ENCODE measurements at regions not wholly inside any gene's neighbourhood (a gene's known extent, or its start where the extent isn't known, plus 50 kb on each side); places are given as distances from the start of the nearest gene placed in this dataset.

DNA sequence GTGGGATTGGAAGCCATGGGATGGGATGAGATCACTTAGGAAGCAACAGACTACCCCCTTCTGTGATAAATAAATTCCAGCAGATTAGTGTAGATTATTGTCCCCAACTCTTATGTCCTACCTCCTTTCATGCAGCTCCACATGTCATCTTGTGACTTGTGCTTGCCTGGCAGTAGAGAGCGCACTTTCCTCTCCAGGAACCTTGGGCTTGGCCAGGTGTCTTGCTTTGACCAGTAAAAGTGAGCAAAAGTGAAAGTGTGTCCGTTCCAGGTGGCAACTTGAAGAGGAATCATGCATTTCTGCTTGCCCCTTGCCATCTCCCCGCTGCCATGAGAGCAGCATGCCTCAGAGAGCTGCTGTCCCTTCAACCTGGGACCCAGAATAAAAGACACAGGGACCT, 122.9 kb upstream of the ERG start:
- H3K9me3 ChIP-seq (ENCODE audit: low read length), result no peaks in the 10 kb centered on the region
- no peak overlapping the region for H3K9ac ChIP-seq (ENCODE audit: low read length)
- no peaks in the 10 kb centered on the region for H3K79me2 ChIP-seq (replicated peaks; ENCODE audit: insufficient read depth, low read length)
- H3K27ac ChIP-seq (ENCODE audit: low read length), result no peak overlapping the region
- no peaks in the 10 kb centered on the region for H3K27me3 ChIP-seq (ENCODE audit: insufficient read depth, low read depth, low read length)
- H2AFZ ChIP-seq (ENCODE audit: low read depth, low read length), result no peak overlapping the region
- no peaks in the 10 kb centered on the region for H3K36me3 ChIP-seq (ENCODE audit: insufficient read depth, low read length)
- H4K20me1 ChIP-seq (ENCODE audit: insufficient read depth), result no peaks in the 10 kb centered on the region
- TF ChIP-seq EP300 (conservative IDR thresholded peaks at IDR 0.05; ENCODE audit: poor library complexity, severe bottlenecking) (no peak), EZH2 (IDR thresholded peaks at IDR 0.05; ENCODE audit: borderline replicate concordance, insufficient read depth, low read length, poor library complexity, severe bottlenecking) (no peak), RAD21 (conservative IDR thresholded peaks at IDR 0.05) (no peak), TAF1 (IDR thresholded peaks at IDR 0.05; ENCODE audit: low read depth) (no peak), POLR2AphosphoS5 (IDR thresholded peaks at IDR 0.05) (no peak), SMC3 (conservative IDR thresholded peaks at IDR 0.05; ENCODE audit: poor library complexity) (no peak), MXI1 (conservative IDR thresholded peaks at IDR 0.05; ENCODE audit: poor library complexity, severe bottlenecking) (no peak)
- TF ChIP-seq, protein P1, sequence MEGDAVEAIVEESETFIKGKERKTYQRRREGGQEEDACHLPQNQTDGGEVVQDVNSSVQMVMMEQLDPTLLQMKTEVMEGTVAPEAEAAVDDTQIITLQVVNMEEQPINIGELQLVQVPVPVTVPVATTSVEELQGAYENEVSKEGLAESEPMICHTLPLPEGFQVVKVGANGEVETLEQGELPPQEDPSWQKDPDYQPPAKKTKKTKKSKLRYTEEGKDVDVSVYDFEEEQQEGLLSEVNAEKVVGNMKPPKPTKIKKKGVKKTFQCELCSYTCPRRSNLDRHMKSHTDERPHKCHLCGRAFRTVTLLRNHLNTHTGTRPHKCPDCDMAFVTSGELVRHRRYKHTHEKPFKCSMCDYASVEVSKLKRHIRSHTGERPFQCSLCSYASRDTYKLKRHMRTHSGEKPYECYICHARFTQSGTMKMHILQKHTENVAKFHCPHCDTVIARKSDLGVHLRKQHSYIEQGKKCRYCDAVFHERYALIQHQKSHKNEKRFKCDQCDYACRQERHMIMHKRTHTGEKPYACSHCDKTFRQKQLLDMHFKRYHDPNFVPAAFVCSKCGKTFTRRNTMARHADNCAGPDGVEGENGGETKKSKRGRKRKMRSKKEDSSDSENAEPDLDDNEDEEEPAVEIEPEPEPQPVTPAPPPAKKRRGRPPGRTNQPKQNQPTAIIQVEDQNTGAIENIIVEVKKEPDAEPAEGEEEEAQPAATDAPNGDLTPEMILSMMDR (IDR thresholded peaks at IDR 0.05; ENCODE audit: poor library complexity, severe bottlenecking), result no peak
- TF ChIP-seq, protein P2, sequence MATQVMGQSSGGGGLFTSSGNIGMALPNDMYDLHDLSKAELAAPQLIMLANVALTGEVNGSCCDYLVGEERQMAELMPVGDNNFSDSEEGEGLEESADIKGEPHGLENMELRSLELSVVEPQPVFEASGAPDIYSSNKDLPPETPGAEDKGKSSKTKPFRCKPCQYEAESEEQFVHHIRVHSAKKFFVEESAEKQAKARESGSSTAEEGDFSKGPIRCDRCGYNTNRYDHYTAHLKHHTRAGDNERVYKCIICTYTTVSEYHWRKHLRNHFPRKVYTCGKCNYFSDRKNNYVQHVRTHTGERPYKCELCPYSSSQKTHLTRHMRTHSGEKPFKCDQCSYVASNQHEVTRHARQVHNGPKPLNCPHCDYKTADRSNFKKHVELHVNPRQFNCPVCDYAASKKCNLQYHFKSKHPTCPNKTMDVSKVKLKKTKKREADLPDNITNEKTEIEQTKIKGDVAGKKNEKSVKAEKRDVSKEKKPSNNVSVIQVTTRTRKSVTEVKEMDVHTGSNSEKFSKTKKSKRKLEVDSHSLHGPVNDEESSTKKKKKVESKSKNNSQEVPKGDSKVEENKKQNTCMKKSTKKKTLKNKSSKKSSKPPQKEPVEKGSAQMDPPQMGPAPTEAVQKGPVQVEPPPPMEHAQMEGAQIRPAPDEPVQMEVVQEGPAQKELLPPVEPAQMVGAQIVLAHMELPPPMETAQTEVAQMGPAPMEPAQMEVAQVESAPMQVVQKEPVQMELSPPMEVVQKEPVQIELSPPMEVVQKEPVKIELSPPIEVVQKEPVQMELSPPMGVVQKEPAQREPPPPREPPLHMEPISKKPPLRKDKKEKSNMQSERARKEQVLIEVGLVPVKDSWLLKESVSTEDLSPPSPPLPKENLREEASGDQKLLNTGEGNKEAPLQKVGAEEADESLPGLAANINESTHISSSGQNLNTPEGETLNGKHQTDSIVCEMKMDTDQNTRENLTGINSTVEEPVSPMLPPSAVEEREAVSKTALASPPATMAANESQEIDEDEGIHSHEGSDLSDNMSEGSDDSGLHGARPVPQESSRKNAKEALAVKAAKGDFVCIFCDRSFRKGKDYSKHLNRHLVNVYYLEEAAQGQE (IDR thresholded peaks at IDR 0.05; ENCODE audit: borderline replicate concordance), result no peak
- H3K4me2 ChIP-seq (ENCODE audit: low read length), result no peak overlapping the region
- no peak overlapping the region for H3K4me3 ChIP-seq (ENCODE audit: low read length)
- no peaks in the 10 kb centered on the region for H3K9me2 ChIP-seq (ENCODE audit: insufficient read depth, low read length)
- H3F3A ChIP-seq (ENCODE audit: insufficient read depth, low read length, poor library complexity, severe bottlenecking), result no peaks in the 10 kb centered on the region

DNA sequence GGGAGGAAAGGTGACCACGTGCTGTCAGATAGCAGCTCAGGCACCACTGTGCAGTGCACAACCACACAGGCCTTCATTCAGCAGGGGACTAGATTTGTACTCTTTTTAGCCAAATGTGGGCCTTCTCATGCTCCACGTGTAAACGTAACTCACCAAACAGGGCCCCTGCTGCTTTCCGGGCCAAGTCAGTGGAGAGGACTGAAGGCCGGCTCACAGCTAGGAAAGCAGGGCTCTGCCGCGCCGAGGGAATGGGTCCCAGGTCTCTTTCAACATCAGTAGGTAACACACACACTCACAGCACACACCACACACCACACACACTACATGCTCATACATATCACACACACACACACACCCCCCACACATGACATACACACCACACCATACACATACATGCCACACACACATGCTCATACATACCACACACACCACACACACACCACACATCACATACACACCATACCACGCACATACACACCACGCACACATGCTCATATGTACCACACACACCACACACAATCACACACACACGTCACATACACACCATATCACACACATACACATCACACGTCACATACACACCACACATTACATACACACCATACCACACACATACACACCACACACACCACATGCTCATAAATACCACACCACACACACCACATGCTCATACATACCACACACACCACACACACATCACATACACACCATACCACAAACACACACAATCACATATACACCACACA, 124.0 kb upstream of the ERG start:
- Histone ChIP-seq H3F3A (ENCODE audit: insufficient read depth, low read length, poor library complexity, severe bottlenecking) (no peaks in the 10 kb centered on the region), H3K27me3 (ENCODE audit: insufficient read depth, low read depth, low read length) (no peaks in the 10 kb centered on the region), H4K20me1 (ENCODE audit: insufficient read depth) (no peaks in the 10 kb centered on the region), H3K4me3 (ENCODE audit: low read length) (no peak overlapping the region), H3K79me2 (replicated peaks; ENCODE audit: insufficient read depth, low read length) (no peaks in the 10 kb centered on the region), H3K36me3 (ENCODE audit: insufficient read depth, low read length) (no peaks in the 10 kb centered on the region), H3K9ac (ENCODE audit: low read length) (no peak overlapping the region), H2AFZ (ENCODE audit: low read depth, low read length) (no peak overlapping the region), H3K4me2 (ENCODE audit: low read length) (no peak overlapping the region), H3K27ac (ENCODE audit: low read length) (no peak overlapping the region), H3K9me3 (ENCODE audit: low read length) (no peaks in the 10 kb centered on the region), H3K9me2 (ENCODE audit: insufficient read depth, low read length) (no peaks in the 10 kb centered on the region)
- TF ChIP-seq SMC3 (conservative IDR thresholded peaks at IDR 0.05; ENCODE audit: poor library complexity) (no peak), EZH2 (IDR thresholded peaks at IDR 0.05; ENCODE audit: borderline replicate concordance, insufficient read depth, low read length, poor library complexity, severe bottlenecking) (no peak), MXI1 (conservative IDR thresholded peaks at IDR 0.05; ENCODE audit: poor library complexity, severe bottlenecking) (no peak), RAD21 (conservative IDR thresholded peaks at IDR 0.05) (no peak), POLR2AphosphoS5 (IDR thresholded peaks at IDR 0.05) (no peak), EP300 (conservative IDR thresholded peaks at IDR 0.05; ENCODE audit: poor library complexity, severe bottlenecking) (no peak), TAF1 (IDR thresholded peaks at IDR 0.05; ENCODE audit: low read depth) (no peak)
- TF ChIP-seq, protein P1 (IDR thresholded peaks at IDR 0.05; ENCODE audit: poor library complexity, severe bottlenecking), result no peak
- TF ChIP-seq, protein P2 (IDR thresholded peaks at IDR 0.05; ENCODE audit: borderline replicate concordance), result no peak

Data from neural cell (in vitro differentiated cells).